Mesothelial cell of epicardium (in vitro differentiated cells): ENCODE measurements at regions not wholly inside any gene's neighbourhood (a gene's known extent, or its start where the extent isn't known, plus 50 kb on each side); places are given as distances from the start of the nearest gene placed in this dataset.

Experiments
- DNase-seq, 2 experiments: peaks; one replicate each; pipeline ENCODE4 v3.0.0; 2021; ENCODE audit warnings: low spot score in 2 of 2; ENCODE audit not compliant: unreplicated experiment in 2 of 2
- H3K27ac Mint-ChIP-seq: 2 replicates; pipeline ENCODE4 v1.8.0; 2021; ENCODE audit warnings: mixed read lengths
- H3K27me3 Mint-ChIP-seq: 2 replicates; pipeline ENCODE4 v1.8.0; 2021; ENCODE audit warnings: low read depth, mixed read lengths
- H3K36me3 Mint-ChIP-seq: 2 replicates; pipeline ENCODE4 v1.8.0; 2021; ENCODE audit warnings: mixed read lengths
- H3K4me1 Mint-ChIP-seq: 2 replicates; pipeline ENCODE4 v1.8.0; 2021; ENCODE audit warnings: mixed read lengths
- H3K4me3 Mint-ChIP-seq: 2 replicates; pipeline ENCODE4 v1.8.0; 2021; ENCODE audit warnings: mild to moderate bottlenecking, moderate library complexity, mixed read lengths
- H3K9me3 Mint-ChIP-seq: 2 replicates; pipeline ENCODE4 v1.8.0; 2021; ENCODE audit warnings: mixed read lengths
- CTCF ChIP-seq: fragments of 200-600 bp; sonication (generic); IDR thresholded peaks from one replicate; pipeline ENCODE4 v1.5.0; 2021; ENCODE audit warnings: antibody characterized with exemption; ENCODE audit not compliant: unreplicated experiment

GRCh38 chr12:66929121-66929520 is 250.2 kb upstream of the GRIP1 start:
- Mint-ChIP-seq H3K4me1 (peaks cover 35% of the 10 kb centered on the region), H3K9me3 (peaks cover 4% of the 10 kb centered on the region), H3K27ac (no peak overlapping the region), H3K27me3 (no peaks in the 10 kb centered on the region), H3K4me3 (no peak overlapping the region), H3K36me3 (peaks cover 2% of the 10 kb centered on the region)
- TF ChIP-seq CTCF = no peak
- no peak for DNase-seq

- no peak overlapping the region for H3K4me3 Mint-ChIP-seq
- H3K4me1 Mint-ChIP-seq = peaks cover 33% of the 10 kb centered on the region
- DNase-seq = no peak
- peaks cover 2% of the 10 kb centered on the region for H3K36me3 Mint-ChIP-seq
- TF ChIP-seq CTCF = no peak
- H3K9me3 Mint-ChIP-seq = peaks cover 4% of the 10 kb centered on the region
- H3K27ac Mint-ChIP-seq = peak overlapping the region; percentile 6
- no peaks in the 10 kb centered on the region for H3K27me3 Mint-ChIP-seq
Observed at GRCh38 chr12:66931091-66931490, 252.2 kb upstream of the GRIP1 start.

GRCh38 chr12:66932126-66932525 is 253.2 kb upstream of the GRIP1 start:
- peaks cover 4% of the 10 kb centered on the region for H3K9me3 Mint-ChIP-seq
- H3K36me3 Mint-ChIP-seq = peaks cover 5% of the 10 kb centered on the region
- H3K4me1 Mint-ChIP-seq = peaks cover 25% of the 10 kb centered on the region
- no peaks in the 10 kb centered on the region for H3K27me3 Mint-ChIP-seq
- no peak for TF ChIP-seq CTCF
- H3K4me3 Mint-ChIP-seq = no peak overlapping the region
- DNase-seq = no peak
- no peak overlapping the region for H3K27ac Mint-ChIP-seq

DNA sequence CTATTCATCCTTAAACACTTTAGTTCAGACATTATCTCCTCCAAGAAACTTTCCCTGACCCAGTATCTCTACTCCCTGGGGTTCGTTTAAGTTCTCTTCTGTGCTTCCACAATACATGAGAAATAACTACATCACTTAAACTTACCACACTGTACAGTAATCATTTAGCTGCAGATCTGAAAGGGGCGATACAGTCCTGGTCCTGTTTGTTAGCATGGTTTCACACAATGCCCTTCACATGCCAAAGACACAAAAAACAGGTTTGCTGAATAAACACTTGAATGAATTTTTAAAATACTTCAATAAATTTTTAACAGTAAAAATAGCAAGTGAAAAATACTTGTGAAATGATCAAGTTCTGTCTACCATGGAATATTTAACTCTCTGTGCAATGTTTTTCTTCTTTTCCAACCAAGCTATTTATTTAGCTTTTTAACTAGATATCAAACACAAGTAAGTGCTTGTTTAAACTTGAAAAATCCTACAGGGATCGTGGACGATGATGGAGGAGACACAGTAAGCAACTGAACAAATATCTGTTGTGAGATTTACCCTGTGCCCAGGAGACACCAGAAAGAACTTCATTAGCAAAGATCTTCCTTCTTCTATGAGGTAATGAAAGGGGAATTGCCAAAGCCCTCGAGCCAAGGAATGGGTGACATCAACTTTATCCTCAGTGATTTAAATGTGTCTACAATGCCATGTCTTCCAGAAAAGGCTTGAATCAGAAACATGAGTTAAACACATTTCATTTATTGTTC is 255.6 kb upstream of the GRIP1 start:
- H3K36me3 Mint-ChIP-seq = peaks cover 5% of the 10 kb centered on the region
- no peak for DNase-seq
- H3K27ac Mint-ChIP-seq = no peak overlapping the region
- no peak overlapping the region for H3K4me3 Mint-ChIP-seq
- TF ChIP-seq CTCF = no peak
- H3K27me3 Mint-ChIP-seq = no peaks in the 10 kb centered on the region
- H3K4me1 Mint-ChIP-seq = peaks cover 15% of the 10 kb centered on the region
- peaks cover 4% of the 10 kb centered on the region for H3K9me3 Mint-ChIP-seq

- H3K36me3 Mint-ChIP-seq = peaks cover 3% of the 10 kb centered on the region
- H3K4me1 Mint-ChIP-seq = peaks cover 18% of the 10 kb centered on the region
- H3K27me3 Mint-ChIP-seq = no peaks in the 10 kb centered on the region
- no peak overlapping the region for H3K4me3 Mint-ChIP-seq
- H3K9me3 Mint-ChIP-seq = no peaks in the 10 kb centered on the region
- no peak for DNase-seq
- TF ChIP-seq CTCF = no peak
- H3K27ac Mint-ChIP-seq = no peak overlapping the region
Observed at GRCh38 chr12:66941150-66941549, 262.3 kb upstream of the GRIP1 start.
